Thyroid gland (tissue), 4 donors: ENCODE measurements at regions not wholly inside any gene's neighbourhood (a gene's known extent, or its start where the extent isn't known, plus 50 kb on each side); places are given as distances from the start of the nearest gene placed in this dataset.

ENCODE experiments used
- CTCF ChIP-seq, 6 experiments: fragments of 200-600 bp in 3 of 6; fragments of 450-650 bp in 3 of 6; sonication (generic) in 3 of 6; IDR thresholded peaks; one replicate each; pipeline ENCODE4 v1.5.1; 2016 to 2019; ENCODE audit warnings: antibody characterized with exemption in 6 of 6, mild to moderate bottlenecking in 2 of 6, inconsistent platforms in 1 of 6, moderate library complexity in 1 of 6
- POLR2A ChIP-seq, 2 donors: fragments of 450-650 bp; IDR thresholded peaks; one replicate each; pipeline ENCODE4 v1.6.1; 2017; ENCODE audit warnings: antibody characterized with exemption in 2 of 2, mild to moderate bottlenecking in 2 of 2, moderate library complexity in 1 of 2

- TF ChIP-seq CTCF (IDR thresholded peaks at IDR 0.05): no peak
- TF ChIP-seq POLR2A (IDR thresholded peaks at IDR 0.05): no peak
Observed at GRCh38 chr10:123567984-123568739, 98.0 kb upstream of the GPR26 start.
